ENCODE measurements at regions not wholly inside any gene's neighbourhood (a gene's known extent, or its start where the extent isn't known, plus 50 kb on each side); places are given as distances from the start of the nearest gene placed in this dataset.

DNA sequence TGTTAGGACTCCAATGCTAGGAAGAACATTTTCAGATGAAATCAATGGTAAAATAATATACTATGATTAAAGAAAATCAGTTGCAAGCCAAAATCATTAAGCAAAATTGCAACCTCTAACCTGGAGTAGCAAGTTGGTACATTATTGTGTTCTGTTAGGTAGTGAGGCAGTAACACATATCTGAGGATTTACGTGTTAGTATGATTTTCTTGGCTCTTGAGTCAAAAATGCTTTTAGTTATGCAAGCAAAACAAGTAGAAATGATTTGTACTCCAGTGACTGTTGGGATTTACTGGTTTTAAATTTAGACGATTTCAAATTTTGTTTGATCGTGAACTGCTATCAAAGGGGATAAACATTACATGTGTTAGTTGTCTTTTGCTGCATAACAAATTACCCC is 293.0 kb upstream of the BTBD3 start:
- DNase-seq = no peak
- H3K27me3 ChIP-seq = no peaks in the 10 kb centered on the region
- no peak overlapping the region for H3K27ac ChIP-seq
- no peaks in the 10 kb centered on the region for H3K36me3 ChIP-seq
- H3K9me3 ChIP-seq = no peaks in the 10 kb centered on the region
- H3K4me1 ChIP-seq = no peaks in the 10 kb centered on the region
- no peak for TF ChIP-seq POLR2A (IDR thresholded peaks at IDR 0.05)
- TF ChIP-seq CTCF (IDR thresholded peaks at IDR 0.05) = no peak
- no peak overlapping the region for H3K4me3 ChIP-seq

DNA sequence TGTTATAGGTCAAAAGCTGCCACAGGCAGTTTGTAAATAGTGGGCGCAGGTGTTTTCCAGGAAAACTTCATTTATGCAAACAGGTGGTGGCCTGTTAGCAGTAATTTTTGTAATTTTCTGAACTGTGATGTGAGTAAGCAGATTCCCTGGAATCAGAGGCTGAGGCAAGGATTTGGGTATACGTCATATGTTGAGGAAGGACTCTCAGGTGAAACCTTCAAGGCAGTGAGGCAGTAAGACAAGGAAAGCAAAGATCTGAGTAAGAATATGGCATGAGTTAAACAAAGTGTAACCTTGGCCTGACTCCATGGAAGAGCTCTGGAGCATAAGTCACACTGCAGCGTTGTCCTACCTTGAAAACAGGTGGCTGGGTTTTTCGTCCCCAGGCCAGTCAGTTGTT is 291.1 kb upstream of the BTBD3 start:
- DNase-seq = no peak
- no peaks in the 10 kb centered on the region for H3K9me3 ChIP-seq
- no peaks in the 10 kb centered on the region for H3K36me3 ChIP-seq
- no peak for TF ChIP-seq POLR2A (IDR thresholded peaks at IDR 0.05)
- no peak for TF ChIP-seq CTCF (IDR thresholded peaks at IDR 0.05)
- no peaks in the 10 kb centered on the region for H3K27me3 ChIP-seq
- H3K4me3 ChIP-seq = no peak overlapping the region
- no peaks in the 10 kb centered on the region for H3K4me1 ChIP-seq
- no peak overlapping the region for H3K27ac ChIP-seq

DNA sequence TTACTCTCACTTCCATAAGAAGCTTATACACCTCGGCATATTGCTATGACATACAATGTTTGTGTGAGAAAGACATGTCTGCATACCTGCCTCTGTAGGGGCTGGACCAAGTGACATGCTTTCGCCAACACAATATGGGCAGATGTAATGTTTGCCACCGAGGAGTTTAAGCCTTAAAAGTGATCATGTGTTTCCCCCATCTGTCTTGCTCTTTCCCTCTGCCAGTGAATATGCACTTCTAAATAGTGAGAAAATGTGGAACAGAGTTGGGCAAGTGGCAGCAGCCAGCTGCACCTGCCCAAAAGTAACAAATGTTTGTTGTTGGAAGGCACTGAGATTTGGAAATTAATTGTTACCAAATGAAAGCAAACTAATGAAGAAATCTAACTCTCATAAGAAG is 274.8 kb upstream of the BTBD3 start:
- H3K27ac ChIP-seq = no peak overlapping the region
- no peaks in the 10 kb centered on the region for H3K36me3 ChIP-seq
- H3K4me1 ChIP-seq = no peaks in the 10 kb centered on the region
- no peak for TF ChIP-seq POLR2A (IDR thresholded peaks at IDR 0.05)
- TF ChIP-seq CTCF (IDR thresholded peaks at IDR 0.05) = no peak
- H3K9me3 ChIP-seq = no peaks in the 10 kb centered on the region
- no peaks in the 10 kb centered on the region for H3K27me3 ChIP-seq
- no peak overlapping the region for H3K4me3 ChIP-seq
- DNase-seq = no peak

- no peak overlapping the region for H3K27ac ChIP-seq
- H3K27me3 ChIP-seq = no peaks in the 10 kb centered on the region
- H3K4me1 ChIP-seq = no peaks in the 10 kb centered on the region
- H3K9me3 ChIP-seq = no peaks in the 10 kb centered on the region
- H3K4me3 ChIP-seq = no peak overlapping the region
- TF ChIP-seq CTCF (IDR thresholded peaks at IDR 0.05) (no peak), POLR2A (IDR thresholded peaks at IDR 0.05) (no peak)
- DNase-seq = no peak
- H3K36me3 ChIP-seq = no peaks in the 10 kb centered on the region
Measured at GRCh38 chr20:11646359-11646758, 271.3 kb upstream of the BTBD3 start.

DNA sequence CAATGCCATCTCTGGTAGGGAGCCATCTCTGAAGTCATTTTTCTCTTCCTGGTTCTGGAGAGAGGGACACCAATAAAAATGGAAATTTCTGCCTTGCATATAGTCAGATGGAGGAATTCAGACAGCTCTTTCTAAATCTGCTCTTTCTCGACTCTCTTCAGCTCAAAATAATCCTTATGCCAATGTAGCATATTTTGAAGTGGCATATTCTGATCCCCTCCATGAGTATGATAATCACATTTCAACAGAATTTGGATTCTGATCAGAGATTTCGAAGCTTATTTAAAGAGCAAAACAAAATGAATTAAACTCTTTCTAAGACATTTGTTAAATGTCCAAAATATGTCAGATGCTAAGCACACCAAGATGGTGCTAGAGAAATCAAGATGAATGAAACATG is 267.1 kb upstream of the BTBD3 start:
- Histone ChIP-seq H3K4me1 (no peaks in the 10 kb centered on the region), H3K9me3 (no peaks in the 10 kb centered on the region), H3K36me3 (no peaks in the 10 kb centered on the region), H3K27me3 (no peaks in the 10 kb centered on the region), H3K27ac (no peak overlapping the region), H3K4me3 (no peak overlapping the region)
- TF ChIP-seq CTCF (IDR thresholded peaks at IDR 0.05) (no peak), POLR2A (IDR thresholded peaks at IDR 0.05) (no peak)
- DNase-seq = no peak

GRCh38 chr20:11651138-11651537 is 266.6 kb upstream of the BTBD3 start:
- no peaks in the 10 kb centered on the region for H3K27me3 ChIP-seq
- no peak for DNase-seq
- H3K9me3 ChIP-seq = no peaks in the 10 kb centered on the region
- no peaks in the 10 kb centered on the region for H3K4me1 ChIP-seq
- no peak overlapping the region for H3K4me3 ChIP-seq
- no peaks in the 10 kb centered on the region for H3K36me3 ChIP-seq
- no peak for TF ChIP-seq POLR2A (IDR thresholded peaks at IDR 0.05)
- no peak for TF ChIP-seq CTCF (IDR thresholded peaks at IDR 0.05)
- no peak overlapping the region for H3K27ac ChIP-seq

Measured in Peyer's patch (tissue), 4 donors.